ENCODE measurements at regions not wholly inside any gene's neighbourhood (a gene's known extent, or its start where the extent isn't known, plus 50 kb on each side); places are given as distances from the start of the nearest gene placed in this dataset.
"Not testable (repeated sequence)": the region's sequence is repeated elsewhere in the genome, so short reads cannot be mapped to it uniquely, and the experiment has no call there.

DNA sequence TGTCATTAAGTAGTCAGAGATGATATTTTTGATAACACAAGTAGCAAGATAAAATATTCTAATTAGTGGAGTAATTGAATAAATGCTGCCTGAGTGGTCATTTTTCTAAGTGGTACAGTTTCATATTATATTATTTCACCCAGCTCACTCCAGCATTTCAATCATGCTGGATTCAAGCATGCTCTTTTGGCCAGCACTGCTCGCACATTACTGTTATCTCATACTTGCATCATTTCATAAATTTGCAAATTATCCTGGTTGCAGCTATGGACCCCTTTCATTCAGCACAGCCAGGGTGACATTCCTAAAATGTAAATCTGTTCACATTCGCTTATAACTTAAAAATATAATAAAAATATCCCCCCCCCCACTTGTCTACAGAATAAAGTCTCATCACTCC is 520.8 kb upstream of the CYLC2 start:
- Histone ChIP-seq H2AFZ (no peak overlapping the region), H3F3A (ENCODE audit: insufficient read depth, low read depth) (no peaks in the 10 kb centered on the region), H3K79me2 (ENCODE audit: low read depth) (no peaks in the 10 kb centered on the region), H3K4me1 (replicated peaks; ENCODE audit: insufficient read depth) (no peaks in the 10 kb centered on the region), H3K4me2 (no peak overlapping the region), H3K27ac (no peak overlapping the region), H3K9me3 (ENCODE audit: insufficient read depth, low read depth) (no peaks in the 10 kb centered on the region), H3K36me3 (ENCODE audit: low read depth) (no peaks in the 10 kb centered on the region), H3K4me3 (no peak overlapping the region), H3K27me3 (ENCODE audit: insufficient read depth, low read depth) (no peaks in the 10 kb centered on the region), H3K9me2 (ENCODE audit: insufficient read depth) (no peaks in the 10 kb centered on the region), H4K20me1 (ENCODE audit: insufficient read depth) (no peaks in the 10 kb centered on the region)
- no peak for TF ChIP-seq EZH2 (IDR thresholded peaks at IDR 0.05; ENCODE audit: low read depth)
- TF ChIP-seq, protein P1, sequence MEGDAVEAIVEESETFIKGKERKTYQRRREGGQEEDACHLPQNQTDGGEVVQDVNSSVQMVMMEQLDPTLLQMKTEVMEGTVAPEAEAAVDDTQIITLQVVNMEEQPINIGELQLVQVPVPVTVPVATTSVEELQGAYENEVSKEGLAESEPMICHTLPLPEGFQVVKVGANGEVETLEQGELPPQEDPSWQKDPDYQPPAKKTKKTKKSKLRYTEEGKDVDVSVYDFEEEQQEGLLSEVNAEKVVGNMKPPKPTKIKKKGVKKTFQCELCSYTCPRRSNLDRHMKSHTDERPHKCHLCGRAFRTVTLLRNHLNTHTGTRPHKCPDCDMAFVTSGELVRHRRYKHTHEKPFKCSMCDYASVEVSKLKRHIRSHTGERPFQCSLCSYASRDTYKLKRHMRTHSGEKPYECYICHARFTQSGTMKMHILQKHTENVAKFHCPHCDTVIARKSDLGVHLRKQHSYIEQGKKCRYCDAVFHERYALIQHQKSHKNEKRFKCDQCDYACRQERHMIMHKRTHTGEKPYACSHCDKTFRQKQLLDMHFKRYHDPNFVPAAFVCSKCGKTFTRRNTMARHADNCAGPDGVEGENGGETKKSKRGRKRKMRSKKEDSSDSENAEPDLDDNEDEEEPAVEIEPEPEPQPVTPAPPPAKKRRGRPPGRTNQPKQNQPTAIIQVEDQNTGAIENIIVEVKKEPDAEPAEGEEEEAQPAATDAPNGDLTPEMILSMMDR (conservative IDR thresholded peaks at IDR 0.05): no peak
- no TSS peak for BruUV-seq (replicated peaks)
- ChIA-PET CTCF (no interaction called here), POLR2A (ENCODE audit: unreplicated experiment) (interaction anchor here (0.6 kb wide), 1 partner anchor 1076 kb away, joined by 4 read pairs; the partner anchor contains the start of genes MRPL50 and ZNF189)
- intact Hi-C loops (cut with micrococcal nuclease; ENCODE audit: unreplicated experiment): no loop called here
- no peak for DNase-seq

DNA sequence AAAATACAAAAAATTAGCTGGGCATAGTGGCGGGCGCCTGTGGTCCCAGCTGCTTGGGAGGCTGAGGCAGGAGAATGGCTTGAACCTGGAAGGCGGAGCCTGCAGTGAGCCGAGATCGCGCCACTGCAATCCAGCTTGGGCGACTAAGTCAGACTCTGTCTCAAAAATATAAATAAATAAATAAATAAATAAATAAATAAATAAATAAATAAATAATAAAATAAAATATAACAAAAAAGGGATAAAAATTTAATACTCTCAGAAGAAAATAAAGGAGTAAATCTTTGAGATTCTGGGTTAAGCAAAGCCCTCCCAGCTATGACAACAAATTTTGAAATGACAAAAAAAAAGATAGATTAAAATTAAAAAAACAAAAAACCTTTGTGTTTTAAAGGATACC is 525.7 kb upstream of the CYLC2 start:
- H4K20me1 ChIP-seq (ENCODE audit: insufficient read depth); H3K4me2 ChIP-seq; POLR2A ChIA-PET (ENCODE audit: unreplicated experiment); H3K4me1 ChIP-seq (replicated peaks; ENCODE audit: insufficient read depth); H3K9me3 ChIP-seq (ENCODE audit: insufficient read depth, low read depth); H3F3A ChIP-seq (ENCODE audit: insufficient read depth, low read depth); H2AFZ ChIP-seq; H3K4me3 ChIP-seq; BruUV-seq (replicated peaks); H3K27me3 ChIP-seq (ENCODE audit: insufficient read depth, low read depth); H3K9me2 ChIP-seq (ENCODE audit: insufficient read depth); H3K79me2 ChIP-seq (ENCODE audit: low read depth); DNase-seq; H3K27ac ChIP-seq; H3K36me3 ChIP-seq (ENCODE audit: low read depth); intact Hi-C loops (cut with micrococcal nuclease; ENCODE audit: unreplicated experiment); CTCF ChIA-PET: not testable (repeated sequence)

DNA sequence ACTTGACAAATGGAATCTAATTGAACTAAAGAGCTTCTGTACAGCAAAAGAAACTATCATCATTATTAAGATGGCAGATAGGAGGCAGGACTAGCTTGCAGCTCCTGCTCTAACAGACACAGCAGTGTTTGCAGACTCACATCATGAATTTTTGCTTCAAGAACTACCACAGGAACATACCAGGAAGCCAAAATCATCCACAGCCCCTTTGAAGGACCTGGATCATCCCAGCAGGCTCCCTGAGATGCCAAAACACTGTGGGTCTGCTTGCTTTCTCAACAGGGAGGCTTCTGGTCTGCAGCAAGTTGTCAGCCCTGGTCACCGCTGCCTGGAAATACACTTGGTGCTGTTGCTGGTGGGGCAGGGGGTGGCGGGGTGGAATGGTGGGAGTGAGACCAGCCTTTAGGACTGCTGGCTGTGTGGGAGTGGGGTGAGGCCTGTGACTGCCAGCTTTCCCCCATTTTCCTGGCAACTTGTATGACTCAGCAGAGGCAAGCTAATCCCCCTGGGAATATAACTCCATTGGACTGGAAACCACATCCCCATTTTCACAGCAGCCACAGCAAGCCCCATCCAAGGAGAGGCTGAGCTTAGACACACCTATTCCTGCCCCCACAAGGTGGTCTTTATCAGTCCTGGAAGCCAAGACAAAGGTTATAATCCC is 533.8 kb upstream of the CYLC2 start:
- H3K4me2 ChIP-seq: no peak overlapping the region
- H3K9me3 ChIP-seq (ENCODE audit: insufficient read depth, low read depth): no peaks in the 10 kb centered on the region
- H3K9me2 ChIP-seq (ENCODE audit: insufficient read depth): no peaks in the 10 kb centered on the region
- H3K27ac ChIP-seq: no peak overlapping the region
- TF ChIP-seq EZH2 (IDR thresholded peaks at IDR 0.05; ENCODE audit: low read depth): no peak
- TF ChIP-seq, protein P1 (conservative IDR thresholded peaks at IDR 0.05): no peak
- H3K79me2 ChIP-seq (ENCODE audit: low read depth): no peaks in the 10 kb centered on the region
- ChIA-PET CTCF (no interaction called here), POLR2A (ENCODE audit: unreplicated experiment) (no interaction called here)
- intact Hi-C loops (cut with micrococcal nuclease; ENCODE audit: unreplicated experiment): no loop called here
- no peak for DNase-seq
- H3K36me3 ChIP-seq (ENCODE audit: low read depth): no peaks in the 10 kb centered on the region
- no peak overlapping the region for H3K4me3 ChIP-seq
- H2AFZ ChIP-seq: no peak overlapping the region
- no peaks in the 10 kb centered on the region for H3K4me1 ChIP-seq (replicated peaks; ENCODE audit: insufficient read depth)
- BruUV-seq (replicated peaks): no TSS peak
- no peaks in the 10 kb centered on the region for H3K27me3 ChIP-seq (ENCODE audit: insufficient read depth, low read depth)
- H4K20me1 ChIP-seq (ENCODE audit: insufficient read depth): no peaks in the 10 kb centered on the region
- H3F3A ChIP-seq (ENCODE audit: insufficient read depth, low read depth): no peaks in the 10 kb centered on the region

DNA sequence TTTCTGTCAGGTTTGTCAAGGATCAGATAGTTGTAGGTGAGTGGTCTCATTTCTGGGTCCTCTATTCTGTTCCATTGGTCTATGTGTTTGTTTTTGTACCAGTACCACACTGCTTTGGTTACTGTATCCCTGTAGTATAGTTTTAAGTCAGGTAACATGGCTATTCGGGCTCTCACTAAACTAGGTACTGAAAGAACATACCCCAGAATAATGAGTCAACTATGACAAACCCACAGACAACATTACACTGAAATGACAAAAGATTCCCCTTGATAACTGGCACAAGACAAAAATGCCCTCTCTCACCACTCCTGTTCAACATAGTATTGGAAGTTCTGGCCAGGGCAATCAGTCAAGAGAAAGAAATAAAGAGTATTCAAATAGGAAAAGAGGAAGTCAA is 535.3 kb upstream of the CYLC2 start:
- H3K27me3 ChIP-seq (ENCODE audit: insufficient read depth, low read depth): no peaks in the 10 kb centered on the region
- H2AFZ ChIP-seq: no peak overlapping the region
- no peaks in the 10 kb centered on the region for H3K4me1 ChIP-seq (replicated peaks; ENCODE audit: insufficient read depth)
- TF ChIP-seq EZH2 (IDR thresholded peaks at IDR 0.05; ENCODE audit: low read depth): no peak
- TF ChIP-seq, protein P1 (conservative IDR thresholded peaks at IDR 0.05): no peak
- H3F3A ChIP-seq (ENCODE audit: insufficient read depth, low read depth): no peaks in the 10 kb centered on the region
- H3K4me3 ChIP-seq: no peak overlapping the region
- intact Hi-C loops (cut with micrococcal nuclease; ENCODE audit: unreplicated experiment): no loop called here
- no peak overlapping the region for H3K27ac ChIP-seq
- no peak for DNase-seq
- no peak overlapping the region for H3K4me2 ChIP-seq
- H4K20me1 ChIP-seq (ENCODE audit: insufficient read depth): no peaks in the 10 kb centered on the region
- no peaks in the 10 kb centered on the region for H3K79me2 ChIP-seq (ENCODE audit: low read depth)
- ChIA-PET CTCF (no interaction called here), POLR2A (ENCODE audit: unreplicated experiment) (no interaction called here)
- H3K9me3 ChIP-seq (ENCODE audit: insufficient read depth, low read depth): no peaks in the 10 kb centered on the region
- BruUV-seq (replicated peaks): no TSS peak
- H3K9me2 ChIP-seq (ENCODE audit: insufficient read depth): no peaks in the 10 kb centered on the region
- H3K36me3 ChIP-seq (ENCODE audit: low read depth): no peaks in the 10 kb centered on the region
